ENCODE measurements at regions not wholly inside any gene's neighbourhood (a gene's known extent, or its start where the extent isn't known, plus 50 kb on each side); places are given as distances from the start of the nearest gene placed in this dataset.
"Not testable (repeated sequence)": the region's sequence is repeated elsewhere in the genome, so short reads cannot be mapped to it uniquely, and the experiment has no call there.

DNA sequence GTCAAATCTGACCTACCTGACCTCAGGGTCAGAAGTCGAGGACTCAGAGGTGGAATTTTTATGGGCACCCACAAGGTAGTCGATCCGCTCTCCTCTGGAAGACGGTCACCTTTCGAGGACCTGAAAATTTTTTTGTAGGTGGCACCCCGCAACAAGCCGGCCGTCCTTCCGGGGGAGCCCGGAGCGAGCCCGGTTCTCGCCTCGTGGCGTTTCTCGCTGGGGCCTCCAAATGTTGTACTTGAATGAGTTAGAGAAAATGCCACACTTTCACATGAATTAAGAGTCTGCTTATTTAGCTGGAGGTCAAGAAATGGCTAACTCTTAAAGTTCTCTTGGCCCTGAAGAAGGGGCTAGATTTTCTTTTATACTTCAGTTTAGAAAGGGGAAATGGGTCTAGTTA, 169.0 kb upstream of the CCZ1B start:
- not testable (repeated sequence) for TF ChIP-seq EP300 (IDR thresholded peaks at IDR 0.05)
- TF ChIP-seq, protein P1, sequence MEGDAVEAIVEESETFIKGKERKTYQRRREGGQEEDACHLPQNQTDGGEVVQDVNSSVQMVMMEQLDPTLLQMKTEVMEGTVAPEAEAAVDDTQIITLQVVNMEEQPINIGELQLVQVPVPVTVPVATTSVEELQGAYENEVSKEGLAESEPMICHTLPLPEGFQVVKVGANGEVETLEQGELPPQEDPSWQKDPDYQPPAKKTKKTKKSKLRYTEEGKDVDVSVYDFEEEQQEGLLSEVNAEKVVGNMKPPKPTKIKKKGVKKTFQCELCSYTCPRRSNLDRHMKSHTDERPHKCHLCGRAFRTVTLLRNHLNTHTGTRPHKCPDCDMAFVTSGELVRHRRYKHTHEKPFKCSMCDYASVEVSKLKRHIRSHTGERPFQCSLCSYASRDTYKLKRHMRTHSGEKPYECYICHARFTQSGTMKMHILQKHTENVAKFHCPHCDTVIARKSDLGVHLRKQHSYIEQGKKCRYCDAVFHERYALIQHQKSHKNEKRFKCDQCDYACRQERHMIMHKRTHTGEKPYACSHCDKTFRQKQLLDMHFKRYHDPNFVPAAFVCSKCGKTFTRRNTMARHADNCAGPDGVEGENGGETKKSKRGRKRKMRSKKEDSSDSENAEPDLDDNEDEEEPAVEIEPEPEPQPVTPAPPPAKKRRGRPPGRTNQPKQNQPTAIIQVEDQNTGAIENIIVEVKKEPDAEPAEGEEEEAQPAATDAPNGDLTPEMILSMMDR (IDR thresholded peaks at IDR 0.05), result not testable (repeated sequence)

All from gastroesophageal sphincter (tissue), 3 donors.